SHP77 treated with DMSO at 0.1 percent for 48 hours (cell line): ENCODE measurements at regions not wholly inside any gene's neighbourhood (a gene's known extent, or its start where the extent isn't known, plus 50 kb on each side); places are given as distances from the start of the nearest gene placed in this dataset.
"Not testable (repeated sequence)": the region's sequence is repeated elsewhere in the genome, so short reads cannot be mapped to it uniquely, and the experiment has no call there.

Experiments
- DNase-seq: peaks from one replicate; lab custom pipeline; 2025; lab: John Stamatoyannopoulos, UW

DNA sequence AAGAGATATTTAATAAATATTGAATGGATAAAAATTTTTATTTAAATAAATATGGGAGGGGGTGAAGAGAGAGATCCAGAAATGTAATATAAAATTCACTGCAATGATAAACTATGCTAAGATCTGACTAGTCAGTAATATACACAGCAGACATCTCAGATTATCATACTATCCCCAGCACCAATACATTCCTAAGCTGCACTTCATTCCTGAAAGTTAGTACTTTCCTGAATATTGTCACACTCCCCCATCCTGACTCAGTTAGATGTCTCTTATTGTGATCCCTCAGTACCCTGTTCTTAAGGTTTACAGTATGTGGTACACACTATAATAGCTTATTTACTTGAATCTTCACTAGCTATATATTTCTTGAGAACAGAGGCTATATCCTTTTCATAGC lies 88.3 kb upstream of the KCNQ5 start:
- DNase-seq = no peak

DNA sequence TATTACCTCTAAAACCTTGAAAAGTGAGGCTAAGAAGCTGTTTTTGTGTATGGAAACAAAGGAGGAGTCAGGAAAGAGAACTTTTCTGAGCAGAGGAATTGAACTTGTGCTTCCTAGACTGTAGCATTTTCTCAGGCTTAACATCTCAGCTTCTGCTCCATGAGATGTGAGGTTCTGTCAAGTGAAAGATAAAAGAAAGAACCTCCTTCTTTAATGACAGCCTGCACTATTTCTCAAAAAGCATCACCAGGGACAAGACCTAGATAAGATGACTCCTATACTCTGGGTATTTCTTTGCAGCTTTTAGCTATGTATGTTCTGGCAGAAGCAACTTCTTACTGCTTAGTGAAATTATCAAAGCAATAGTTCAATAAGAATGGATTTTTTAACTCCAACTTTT lies 87.6 kb upstream of the KCNQ5 start:
- no peak for DNase-seq

- DNase-seq = no peak
These were observed 86.7 kb upstream of the KCNQ5 start for GRCh38 chr6:72535124-72535523.

DNA sequence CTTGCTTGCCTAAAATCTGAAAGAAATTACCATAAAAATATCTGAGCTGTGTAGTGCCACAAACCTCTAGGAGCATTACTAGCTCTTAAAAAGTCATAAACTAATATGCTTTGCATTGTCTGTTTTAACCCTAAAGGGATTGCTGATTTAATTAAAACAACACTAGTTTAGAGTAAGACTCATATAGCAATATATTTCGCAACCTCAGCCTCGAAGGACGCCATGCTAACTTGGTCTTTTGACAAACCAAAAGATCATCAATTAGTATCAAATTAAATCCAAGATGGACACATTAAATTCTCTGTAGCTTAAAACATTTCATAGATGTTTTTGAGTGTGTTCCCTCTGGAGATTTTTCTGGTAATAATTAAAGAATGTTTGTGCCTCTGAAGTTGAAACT lies 74.8 kb upstream of the KCNQ5 start:
- DNase-seq = no peak

- DNase-seq = no peak
These were observed 70.4 kb upstream of the KCNQ5 start for GRCh38 chr6:72551470-72551869.

DNA sequence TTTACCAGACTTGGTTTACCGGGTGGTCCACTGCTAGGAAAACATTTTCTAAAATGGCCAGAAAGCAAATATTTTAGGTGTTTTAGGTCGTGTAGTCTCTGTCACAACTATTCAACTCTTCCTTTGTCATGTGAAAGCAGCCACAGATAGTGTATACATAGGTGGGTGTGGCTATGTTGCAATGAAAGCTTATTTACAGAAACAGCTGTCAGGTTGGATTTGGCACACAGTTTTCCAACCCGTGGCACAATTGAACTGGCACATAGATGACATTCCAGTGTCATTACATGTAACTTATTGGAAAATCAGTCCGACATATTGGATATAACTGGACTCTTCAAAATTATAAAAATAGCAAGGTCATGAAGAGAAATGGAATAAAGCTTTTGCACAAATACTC lies 68.9 kb upstream of the KCNQ5 start:
- no peak for DNase-seq

DNA sequence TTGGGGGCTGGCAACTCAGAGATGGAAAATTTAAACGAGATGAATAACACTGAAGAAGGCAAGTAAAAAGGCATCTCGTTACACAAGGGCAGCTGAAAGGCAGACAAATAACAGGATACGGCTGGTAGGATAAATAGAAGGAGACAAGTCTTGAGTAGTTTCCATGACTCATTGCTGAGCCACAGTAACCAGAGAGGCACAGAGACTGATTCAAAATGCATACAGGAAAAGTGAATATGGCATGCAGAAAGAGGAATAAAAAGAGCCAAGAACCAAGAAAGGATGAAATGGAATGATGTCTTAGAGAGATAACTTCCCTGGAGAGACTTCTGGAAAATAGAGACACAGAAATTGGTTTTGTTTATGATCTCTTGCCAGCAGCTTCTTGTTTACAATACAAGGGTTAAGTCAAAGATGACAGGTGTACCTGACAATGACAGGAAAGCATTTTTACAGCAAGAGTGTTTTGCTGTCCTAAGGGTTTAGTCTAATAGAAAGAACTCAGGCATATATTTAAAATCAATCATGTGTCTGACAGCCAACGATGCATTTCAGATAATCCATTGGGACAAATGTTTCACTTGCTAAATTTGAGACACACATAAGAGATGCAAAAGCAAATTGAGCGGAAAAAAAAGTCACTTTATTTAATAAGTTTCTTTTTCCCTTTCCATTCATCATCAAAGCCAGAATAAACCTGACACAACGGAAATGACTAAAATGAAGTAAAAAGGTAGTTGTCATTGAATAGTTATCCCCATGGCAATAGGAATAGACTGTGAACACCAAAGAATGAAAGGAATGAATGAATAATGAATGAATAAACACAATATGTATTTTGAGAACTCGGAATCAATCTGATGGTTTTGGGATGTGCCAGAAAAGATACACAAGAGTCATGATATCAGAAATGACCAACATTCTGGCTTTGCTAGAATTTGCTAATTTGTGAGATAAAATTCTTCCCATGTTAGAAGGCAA lies 68.0 kb upstream of the KCNQ5 start:
- DNase-seq = peak; percentile 70

- no peak for DNase-seq
These were observed 67.1 kb upstream of the KCNQ5 start for GRCh38 chr6:72554761-72555221.

GRCh38 chr6:72559067-72559466 lies 62.8 kb upstream of the KCNQ5 start:
- no peak for DNase-seq

DNA sequence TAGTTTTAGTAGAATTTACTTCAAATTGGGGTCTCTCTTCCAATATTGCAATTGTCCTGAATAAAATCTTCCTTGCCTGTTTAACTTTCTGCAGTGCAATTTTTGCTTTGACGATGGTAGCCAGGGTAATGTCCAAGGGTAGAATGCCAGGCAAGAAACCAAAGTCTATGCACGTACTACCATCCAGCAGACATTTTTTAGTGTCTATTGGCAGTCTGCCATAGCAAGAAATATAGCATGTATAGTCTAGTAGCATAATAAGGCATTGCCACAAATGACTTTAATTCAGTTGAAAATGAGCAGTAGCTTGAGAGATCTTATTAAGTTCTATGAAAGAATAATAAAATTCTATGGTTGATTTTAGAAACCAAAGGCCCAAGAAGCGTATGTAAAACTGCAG lies 62.3 kb upstream of the KCNQ5 start:
- DNase-seq = no peak

DNA sequence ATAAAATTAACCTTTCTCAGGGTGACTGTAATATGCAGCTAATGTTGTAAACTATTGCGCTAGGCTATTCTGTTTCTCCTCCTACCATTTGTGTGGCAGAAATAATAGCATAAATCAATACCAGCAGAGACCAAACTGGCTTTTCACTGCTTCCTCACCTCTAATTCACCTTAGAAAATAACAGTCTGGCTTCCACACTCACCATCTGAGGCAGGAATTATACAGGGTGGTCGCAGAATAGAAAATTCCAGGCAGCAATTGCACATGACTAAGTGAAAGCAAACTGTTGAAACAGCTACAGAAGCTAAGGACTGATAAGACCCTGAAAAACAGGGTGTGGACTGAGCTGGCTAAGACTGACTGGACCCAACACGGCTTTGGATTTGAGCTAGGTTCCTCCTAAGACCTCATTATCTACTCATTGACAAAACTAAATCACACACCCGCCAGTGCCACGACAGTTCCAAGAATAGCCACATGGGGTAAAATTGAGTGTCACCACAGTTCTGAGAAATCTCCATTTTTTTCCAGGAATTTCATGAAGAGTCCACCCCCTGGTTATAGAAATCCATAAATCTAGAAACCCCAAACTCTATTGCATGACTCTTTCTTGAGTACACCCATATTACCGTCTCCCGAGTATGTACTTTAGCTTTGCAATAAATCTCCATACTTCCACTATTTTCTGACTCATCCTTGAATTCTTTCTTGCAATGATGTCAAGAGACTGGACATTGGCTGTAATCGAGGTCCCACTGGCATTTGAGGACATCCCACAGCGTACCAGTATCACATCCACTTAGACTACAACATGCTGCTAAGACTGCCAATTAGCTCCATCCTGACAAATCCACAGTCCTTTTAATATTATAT lies 60.9 kb upstream of the KCNQ5 start:
- no peak for DNase-seq

DNA sequence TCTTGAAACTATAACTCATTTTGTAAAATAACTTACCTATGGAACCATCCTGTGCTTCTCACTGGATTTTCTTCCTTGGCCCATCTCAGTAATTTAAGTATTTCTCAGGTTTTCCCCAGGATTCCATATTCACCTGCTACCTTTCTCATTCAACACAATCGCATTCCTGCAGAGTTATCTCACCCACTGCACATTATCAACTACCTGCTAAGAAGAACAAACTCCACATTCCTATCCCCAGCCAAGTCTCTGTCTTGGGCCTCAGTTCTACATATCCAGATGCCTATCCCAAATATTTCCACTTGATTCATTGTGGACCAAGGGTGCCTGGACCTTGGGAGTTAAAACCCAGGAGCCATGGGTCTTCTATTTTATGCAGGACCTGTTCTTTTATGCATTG lies 60.2 kb upstream of the KCNQ5 start:
- DNase-seq = no peak

DNA sequence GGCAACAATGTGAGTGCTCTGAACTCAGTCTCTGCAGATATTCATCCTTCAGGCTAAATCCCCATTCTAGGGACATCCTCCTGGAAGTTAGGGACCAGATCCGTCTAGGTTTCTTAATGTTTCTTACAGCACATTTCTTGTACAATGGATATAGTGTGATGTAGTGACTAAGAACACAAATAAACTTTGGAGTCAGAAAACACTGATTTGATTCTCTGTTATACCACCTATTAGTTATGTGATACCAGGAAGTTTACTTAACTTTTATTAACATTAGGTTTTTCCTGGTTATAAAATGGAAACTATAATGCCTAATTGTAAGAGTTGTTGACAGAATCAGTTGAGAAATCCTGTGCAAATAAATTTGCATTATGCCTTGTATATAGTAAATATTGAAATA lies 57.6 kb upstream of the KCNQ5 start:
- no peak for DNase-seq

- DNase-seq = not testable (repeated sequence)
These were observed 49.9 kb upstream of the KCNQ5 start for GRCh38 chr6:72571993-72572392.
